ENCODE measurements at regions not wholly inside any gene's neighbourhood (a gene's known extent, or its start where the extent isn't known, plus 50 kb on each side); places are given as distances from the start of the nearest gene placed in this dataset.

DNA sequence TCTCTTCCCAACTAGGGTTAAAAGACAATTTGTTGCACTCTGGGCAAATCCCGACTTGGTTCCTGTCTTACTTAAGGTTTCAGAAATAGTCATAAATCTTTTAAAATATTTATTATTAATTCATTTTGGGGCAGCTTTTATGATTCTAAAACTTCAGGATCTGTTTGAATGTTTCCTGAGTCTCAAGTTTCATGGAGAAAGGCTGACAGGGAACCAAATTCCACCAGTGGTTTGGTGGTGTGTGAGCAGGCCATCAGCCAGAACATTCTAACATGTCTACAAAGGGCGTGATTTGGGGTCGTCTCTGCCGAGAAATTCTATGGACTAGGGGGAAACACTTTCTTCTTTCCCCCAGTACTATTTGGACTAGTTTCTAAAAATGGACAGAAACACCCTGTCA, 366.4 kb downstream of the ZNF521 start:
- Histone ChIP-seq H3K27ac (ENCODE audit: insufficient read depth, low read length) (no peak overlapping the region), H3K9ac (ENCODE audit: low read depth, low read length) (no peak overlapping the region), H2AFZ (replicated peaks; ENCODE audit: low read length, poor library complexity) (no peak overlapping the region), H3K27me3 (ENCODE audit: control insufficient read depth, insufficient read depth, low read length) (no peaks in the 10 kb centered on the region), H3K4me3 (ENCODE audit: insufficient read depth, low read depth, low read length) (no peak overlapping the region), H4K8ac (ENCODE audit: low read depth in 2 of 2, low read length in 2 of 2) (no peak overlapping the region), H2BK5ac (ENCODE audit: low read depth, low read length, poor library complexity, severe bottlenecking) (no peak overlapping the region), H2AK5ac (ENCODE audit: low read depth, low read length) (no peak overlapping the region), H4K5ac (ENCODE audit: low read depth, low read length) (no peak overlapping the region), H3K18ac (ENCODE audit: low read depth, low read length) (no peak overlapping the region), H3K56ac (ENCODE audit: extremely low read depth, insufficient read depth, low read length) (no peak overlapping the region), H3K9me3 (ENCODE audit: control insufficient read depth, insufficient read depth, low read length) (no peaks in the 10 kb centered on the region), H4K91ac (ENCODE audit: insufficient read depth, low read depth, low read length) (no peak overlapping the region), H3K79me1 (ENCODE audit: low read depth in 1 of 2, low read length in 2 of 2) (no peaks in the 10 kb centered on the region), H2BK120ac (ENCODE audit: low read depth, low read length) (no peak overlapping the region), H3K4me2 (ENCODE audit: low read depth, low read length) (no peak overlapping the region), H3K36me3 (ENCODE audit: control insufficient read depth, insufficient read depth, low read length) (no peaks in the 10 kb centered on the region), H3K4ac (ENCODE audit: low read depth, low read length) (no peak overlapping the region), H4K20me1 (ENCODE audit: insufficient read depth, low read length) (no peaks in the 10 kb centered on the region), H3K9me1 (ENCODE audit: insufficient read depth, low read length) (no peaks in the 10 kb centered on the region), H2AK9ac (replicated peaks; ENCODE audit: low read depth, low read length, poor library complexity) (no peak overlapping the region), H3K23ac (ENCODE audit: low read depth, low read length) (no peak overlapping the region), H3K14ac (replicated peaks; ENCODE audit: low read depth, low read length) (no peak overlapping the region), H2BK20ac (ENCODE audit: low read depth, low read length) (no peak overlapping the region), H3K4me1 (ENCODE audit: control insufficient read depth, insufficient read depth, low read length) (peaks cover 15% of the 10 kb centered on the region), H2BK15ac (ENCODE audit: low read depth, low read length) (no peak overlapping the region)
- dilution Hi-C loops (cut with HindIII; ENCODE audit: low sequenced_read_pairs, unreplicated experiment) (no loop called here), in situ Hi-C loops (cut with MboI; ENCODE audit: low sequenced_read_pairs) (no loop called here), intact Hi-C loops (cut with micrococcal nuclease) (loop anchor here (5.0 kb wide), 1 partner anchor 367 kb away; the partner anchor contains the start of gene ZNF521)
- DNase-seq (peak; percentile 15), ATAC-seq (ENCODE audit: low read depth) (no peak)
- ChIA-PET POLR2A (ENCODE audit: unreplicated experiment) (no interaction called here), CTCF (no interaction called here)
- TF ChIP-seq CHD1 (IDR thresholded peaks at IDR 0.05; ENCODE audit: low read depth, low read length) (no peak), MAZ (IDR thresholded peaks at IDR 0.05; ENCODE audit: borderline replicate concordance, low read depth, low read length) (no peak), SMC3 (IDR thresholded peaks at IDR 0.05; ENCODE audit: low read depth, low read length) (no peak), NFE2L2 (IDR thresholded peaks at IDR 0.05; ENCODE audit: low read depth, low read length) (no peak), FOS (IDR thresholded peaks at IDR 0.05; ENCODE audit: low read depth, low read length) (no peak), MAFK (IDR thresholded peaks at IDR 0.05; ENCODE audit: low read depth, low read length) (no peak), RAD21 (IDR thresholded peaks at IDR 0.05; ENCODE audit: low read length) (no peak), CEBPB (IDR thresholded peaks at IDR 0.05; ENCODE audit: low read depth, low read length) (no peak), BHLHE40 (IDR thresholded peaks at IDR 0.05; ENCODE audit: low read depth, low read length) (no peak), RFX5 (IDR thresholded peaks at IDR 0.05; ENCODE audit: low read depth, low read length) (no peak), RCOR1 (IDR thresholded peaks at IDR 0.05; ENCODE audit: insufficient replicate concordance, low read length) (no peak), POLR2A (IDR thresholded peaks at IDR 0.05; ENCODE audit: low read depth, low read length) (no peak), MXI1 (IDR thresholded peaks at IDR 0.05; ENCODE audit: borderline replicate concordance, low read depth, low read length) (no peak)
- TF ChIP-seq, protein P1, sequence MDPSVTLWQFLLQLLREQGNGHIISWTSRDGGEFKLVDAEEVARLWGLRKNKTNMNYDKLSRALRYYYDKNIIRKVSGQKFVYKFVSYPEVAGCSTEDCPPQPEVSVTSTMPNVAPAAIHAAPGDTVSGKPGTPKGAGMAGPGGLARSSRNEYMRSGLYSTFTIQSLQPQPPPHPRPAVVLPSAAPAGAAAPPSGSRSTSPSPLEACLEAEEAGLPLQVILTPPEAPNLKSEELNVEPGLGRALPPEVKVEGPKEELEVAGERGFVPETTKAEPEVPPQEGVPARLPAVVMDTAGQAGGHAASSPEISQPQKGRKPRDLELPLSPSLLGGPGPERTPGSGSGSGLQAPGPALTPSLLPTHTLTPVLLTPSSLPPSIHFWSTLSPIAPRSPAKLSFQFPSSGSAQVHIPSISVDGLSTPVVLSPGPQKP (IDR thresholded peaks at IDR 0.05; ENCODE audit: borderline replicate concordance, low read depth, low read length): no peak
- TF ChIP-seq, protein P2, sequence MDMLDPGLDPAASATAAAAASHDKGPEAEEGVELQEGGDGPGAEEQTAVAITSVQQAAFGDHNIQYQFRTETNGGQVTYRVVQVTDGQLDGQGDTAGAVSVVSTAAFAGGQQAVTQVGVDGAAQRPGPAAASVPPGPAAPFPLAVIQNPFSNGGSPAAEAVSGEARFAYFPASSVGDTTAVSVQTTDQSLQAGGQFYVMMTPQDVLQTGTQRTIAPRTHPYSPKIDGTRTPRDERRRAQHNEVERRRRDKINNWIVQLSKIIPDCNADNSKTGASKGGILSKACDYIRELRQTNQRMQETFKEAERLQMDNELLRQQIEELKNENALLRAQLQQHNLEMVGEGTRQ (IDR thresholded peaks at IDR 0.05; ENCODE audit: low read depth, low read length): no peak
- TF ChIP-seq, protein P3, sequence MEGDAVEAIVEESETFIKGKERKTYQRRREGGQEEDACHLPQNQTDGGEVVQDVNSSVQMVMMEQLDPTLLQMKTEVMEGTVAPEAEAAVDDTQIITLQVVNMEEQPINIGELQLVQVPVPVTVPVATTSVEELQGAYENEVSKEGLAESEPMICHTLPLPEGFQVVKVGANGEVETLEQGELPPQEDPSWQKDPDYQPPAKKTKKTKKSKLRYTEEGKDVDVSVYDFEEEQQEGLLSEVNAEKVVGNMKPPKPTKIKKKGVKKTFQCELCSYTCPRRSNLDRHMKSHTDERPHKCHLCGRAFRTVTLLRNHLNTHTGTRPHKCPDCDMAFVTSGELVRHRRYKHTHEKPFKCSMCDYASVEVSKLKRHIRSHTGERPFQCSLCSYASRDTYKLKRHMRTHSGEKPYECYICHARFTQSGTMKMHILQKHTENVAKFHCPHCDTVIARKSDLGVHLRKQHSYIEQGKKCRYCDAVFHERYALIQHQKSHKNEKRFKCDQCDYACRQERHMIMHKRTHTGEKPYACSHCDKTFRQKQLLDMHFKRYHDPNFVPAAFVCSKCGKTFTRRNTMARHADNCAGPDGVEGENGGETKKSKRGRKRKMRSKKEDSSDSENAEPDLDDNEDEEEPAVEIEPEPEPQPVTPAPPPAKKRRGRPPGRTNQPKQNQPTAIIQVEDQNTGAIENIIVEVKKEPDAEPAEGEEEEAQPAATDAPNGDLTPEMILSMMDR (conservative IDR thresholded peaks at IDR 0.05; ENCODE audit: low read depth, low read length): no peak
- no TSS peak for BruUV-seq (replicated peaks)
- no CpG with 5 or more reads among the region's 4 CpGs for WGBS, 2 experiments (ENCODE audit: extremely low coverage in 2 of 2, insufficient read length in 1 of 2)
